NCI-H187 (cell line): ENCODE measurements at regions not wholly inside any gene's neighbourhood (a gene's known extent, or its start where the extent isn't known, plus 50 kb on each side); places are given as distances from the start of the nearest gene placed in this dataset.

Experiments
- DNase-seq, 2 experiments: peaks; one replicate each; lab custom pipeline; 2025; lab: John Stamatoyannopoulos, UW

- DNase-seq: no peak
Measured at GRCh38 chr10:44853148-44853734, 57.9 kb upstream of the TMEM72 start.

DNA sequence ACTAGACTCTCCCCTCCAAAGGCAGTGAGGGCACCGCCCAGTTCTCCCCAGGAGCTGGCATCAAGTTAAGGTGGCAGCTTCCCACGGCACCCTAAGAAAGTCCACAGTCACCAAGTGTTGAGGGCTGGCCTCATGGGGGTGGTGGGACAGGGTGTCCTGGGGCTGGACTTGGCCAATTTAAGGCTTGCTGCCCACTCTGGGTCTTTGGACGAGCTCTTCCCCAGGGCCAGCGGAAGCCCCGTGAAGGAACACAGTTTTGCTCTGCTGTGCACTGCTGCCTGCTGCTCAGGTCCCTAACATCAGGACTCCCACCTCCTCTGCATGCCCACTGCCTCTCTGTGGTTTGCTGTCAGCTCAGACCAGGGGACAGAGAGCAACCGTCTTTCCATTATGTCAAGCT is 57.3 kb upstream of the TMEM72 start:
- DNase-seq: no peak

GRCh38 chr10:44854693-44855350 is 56.3 kb upstream of the TMEM72 start:
- no peak for DNase-seq

DNA sequence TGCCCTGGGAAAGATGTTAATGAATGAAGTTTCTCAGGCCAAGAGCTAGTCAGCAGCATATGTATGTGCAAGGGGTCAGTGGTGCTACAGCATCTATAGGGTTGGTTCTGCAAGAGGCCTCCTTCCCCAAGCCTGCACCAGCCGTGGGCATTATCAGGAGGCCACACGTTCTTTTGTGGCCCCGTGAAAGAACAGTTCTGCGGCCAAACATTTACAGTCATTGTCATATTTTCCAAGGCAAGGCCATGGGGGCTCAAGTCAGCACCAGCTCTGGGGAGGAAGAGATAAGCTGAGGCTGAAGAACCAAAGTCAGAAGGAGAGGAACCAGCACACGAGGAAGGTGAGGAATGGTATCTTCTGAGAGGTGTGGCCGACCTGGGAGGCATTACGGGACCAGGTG is 54.4 kb upstream of the TMEM72 start:
- DNase-seq: no peak

- DNase-seq: no peak
Measured at GRCh38 chr10:44857363-44858016, 53.6 kb upstream of the TMEM72 start.

- no peak for DNase-seq
Measured at GRCh38 chr10:44858017-44858371, 53.1 kb upstream of the TMEM72 start.

DNA sequence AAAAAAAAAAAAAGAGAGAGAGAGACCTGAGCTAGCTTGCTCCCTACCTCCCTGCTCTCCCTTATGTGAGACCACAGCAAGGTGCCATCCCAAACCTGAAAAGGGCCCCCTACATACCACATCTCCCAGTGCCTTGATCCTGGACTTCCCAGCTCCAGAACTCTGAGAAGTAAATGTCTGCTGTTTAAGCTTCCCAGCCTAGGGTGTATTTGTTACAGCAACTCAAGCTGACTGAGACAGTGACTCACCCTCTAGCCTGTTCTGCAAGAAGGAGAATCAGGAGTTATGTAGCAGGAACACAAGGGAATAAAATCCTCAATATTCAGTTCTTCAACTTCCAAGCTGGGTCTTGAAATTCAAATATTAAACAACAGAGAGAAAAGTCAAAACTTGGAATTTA is 52.1 kb upstream of the TMEM72 start:
- no peak for DNase-seq

DNA sequence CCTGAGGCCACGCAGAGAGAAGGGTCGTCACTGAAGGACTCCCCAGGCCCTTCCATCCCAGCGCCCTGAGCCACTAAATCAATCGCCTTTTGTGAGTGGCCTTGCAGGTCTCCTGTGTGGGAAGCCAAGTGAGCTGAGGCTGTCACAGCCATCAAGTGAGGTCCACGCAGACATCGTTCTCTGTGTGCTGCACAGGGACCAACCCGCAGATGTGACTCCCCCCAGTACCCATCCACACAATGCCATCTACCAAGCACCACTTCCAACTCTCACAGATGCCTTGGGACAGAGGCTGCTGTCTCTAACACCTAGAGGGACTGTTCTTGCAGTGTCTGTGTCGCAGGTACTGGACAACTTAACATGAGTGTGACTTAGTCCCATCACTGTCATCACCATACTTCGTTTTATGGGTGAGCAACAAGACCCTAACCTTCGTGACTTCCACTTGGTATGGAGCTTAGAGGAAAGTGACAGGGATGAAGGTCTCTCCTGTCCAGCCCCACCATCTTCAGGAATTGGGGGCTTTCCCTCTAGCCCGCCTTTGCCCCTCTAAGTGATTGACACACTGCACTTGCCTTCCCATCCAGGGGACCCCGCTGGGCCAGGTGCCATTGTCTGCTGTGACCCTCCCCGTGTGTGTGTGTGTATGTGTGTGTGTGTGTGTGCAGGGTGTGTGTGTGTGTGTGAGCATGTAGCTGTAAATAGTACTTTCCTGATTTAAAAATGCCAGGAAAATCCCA is 51.4 kb upstream of the TMEM72 start:
- no peak for DNase-seq

DNA sequence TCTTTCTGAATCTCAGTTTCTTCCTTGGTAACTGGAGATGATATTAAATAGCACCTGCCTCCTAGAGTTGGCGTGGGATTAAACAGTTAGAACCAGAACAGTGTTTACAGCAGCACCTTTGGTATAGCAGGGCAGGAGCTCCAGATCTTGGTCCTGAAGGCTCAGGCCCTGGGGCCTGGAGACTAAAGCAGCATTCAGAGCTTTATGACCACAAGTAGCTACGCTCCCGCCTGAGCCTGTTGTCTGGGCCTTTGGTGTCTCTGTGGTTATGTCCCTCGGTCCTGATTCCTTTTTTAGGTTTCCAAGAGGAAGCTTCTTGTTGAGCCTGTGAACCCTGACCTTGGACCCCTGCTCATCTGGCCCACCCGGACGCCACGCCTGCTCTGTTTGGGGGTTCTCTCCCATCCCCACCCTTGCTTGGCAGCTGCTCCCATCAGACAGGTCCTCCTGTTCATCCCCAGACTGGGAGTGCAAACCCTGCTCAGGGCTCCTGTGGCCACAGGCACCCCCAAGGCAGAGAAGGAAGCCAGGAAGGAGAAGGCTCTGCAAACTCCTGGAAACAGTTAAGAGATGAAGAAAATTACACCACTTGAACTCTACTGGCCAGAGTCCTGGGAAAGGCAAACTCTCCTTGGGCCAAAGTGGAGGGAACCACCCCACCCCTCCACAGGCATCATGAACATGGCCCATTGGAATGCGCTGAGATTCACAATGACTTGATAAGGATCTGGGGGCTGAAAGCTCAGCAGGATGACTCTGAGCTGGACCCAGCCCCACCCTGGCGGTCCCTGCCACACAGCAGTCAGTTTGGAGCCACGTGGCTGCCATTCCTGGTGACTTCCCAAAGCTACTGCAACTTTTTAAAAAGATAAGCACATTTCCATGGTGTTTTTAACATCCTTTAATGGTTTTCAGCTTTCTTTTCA is 50.1 kb upstream of the TMEM72 start:
- DNase-seq: no peak
